GM19351 (cell line): ENCODE measurements at regions not wholly inside any gene's neighbourhood (a gene's known extent, or its start where the extent isn't known, plus 50 kb on each side); places are given as distances from the start of the nearest gene placed in this dataset.

ENCODE experiments used
- ATAC-seq: cut with Tn5 transposase; IDR thresholded peaks from one replicate; pipeline ENCODE4 v1.9.1; 2021; ENCODE audit warnings: mild to moderate bottlenecking, moderate library complexity; ENCODE audit not compliant: unreplicated experiment

DNA sequence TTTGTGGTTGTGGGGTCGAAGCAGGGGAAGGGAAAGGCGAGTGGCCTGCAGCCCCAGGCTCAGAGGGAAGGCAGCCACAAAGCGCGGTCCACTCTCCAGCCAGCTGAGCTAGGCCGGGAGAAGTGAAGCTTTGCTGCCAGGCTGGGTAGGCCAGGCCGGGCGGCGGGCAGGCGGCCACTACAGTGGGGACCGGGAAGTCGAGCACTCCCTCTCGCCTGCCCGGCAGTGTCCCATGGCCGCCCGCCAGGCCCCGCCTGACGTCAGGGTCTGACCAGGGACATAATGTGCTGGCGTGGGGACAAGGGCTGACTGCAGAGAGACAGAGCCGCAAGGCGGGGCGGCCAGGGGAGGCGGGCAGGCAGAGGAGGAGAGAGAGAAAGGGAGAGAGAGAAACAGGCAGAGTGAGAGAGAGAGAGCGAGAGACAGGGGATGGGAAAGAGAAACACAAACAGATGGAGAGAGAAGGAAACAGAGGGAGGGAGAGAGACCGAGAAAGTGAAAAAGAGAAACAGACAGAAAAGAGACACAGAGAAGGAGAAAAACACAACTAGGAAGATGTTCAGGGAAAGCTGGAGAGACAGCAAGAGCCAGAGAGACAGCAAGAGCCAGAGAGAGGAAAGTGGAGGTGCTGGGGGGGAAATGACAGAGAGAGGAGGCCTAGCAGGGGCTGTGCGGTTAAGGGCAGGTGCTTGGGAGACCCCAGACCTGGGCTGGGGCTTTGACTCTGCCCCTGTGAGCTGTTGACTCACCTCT lies 94.5 kb upstream of the PTPN1 start:
- no peak for ATAC-seq

GRCh38 chr20:50416269-50417022 lies 93.7 kb upstream of the PTPN1 start:
- no peak for ATAC-seq

GRCh38 chr20:50417023-50417329 lies 93.2 kb upstream of the PTPN1 start:
- ATAC-seq = no peak

- ATAC-seq = no peak
These were observed 92.5 kb upstream of the PTPN1 start for GRCh38 chr20:50417484-50418235.

- no peak for ATAC-seq
These were observed 91.1 kb upstream of the PTPN1 start for GRCh38 chr20:50418890-50419642.

- no peak for ATAC-seq
These were observed 89.8 kb upstream of the PTPN1 start for GRCh38 chr20:50420380-50420779.

DNA sequence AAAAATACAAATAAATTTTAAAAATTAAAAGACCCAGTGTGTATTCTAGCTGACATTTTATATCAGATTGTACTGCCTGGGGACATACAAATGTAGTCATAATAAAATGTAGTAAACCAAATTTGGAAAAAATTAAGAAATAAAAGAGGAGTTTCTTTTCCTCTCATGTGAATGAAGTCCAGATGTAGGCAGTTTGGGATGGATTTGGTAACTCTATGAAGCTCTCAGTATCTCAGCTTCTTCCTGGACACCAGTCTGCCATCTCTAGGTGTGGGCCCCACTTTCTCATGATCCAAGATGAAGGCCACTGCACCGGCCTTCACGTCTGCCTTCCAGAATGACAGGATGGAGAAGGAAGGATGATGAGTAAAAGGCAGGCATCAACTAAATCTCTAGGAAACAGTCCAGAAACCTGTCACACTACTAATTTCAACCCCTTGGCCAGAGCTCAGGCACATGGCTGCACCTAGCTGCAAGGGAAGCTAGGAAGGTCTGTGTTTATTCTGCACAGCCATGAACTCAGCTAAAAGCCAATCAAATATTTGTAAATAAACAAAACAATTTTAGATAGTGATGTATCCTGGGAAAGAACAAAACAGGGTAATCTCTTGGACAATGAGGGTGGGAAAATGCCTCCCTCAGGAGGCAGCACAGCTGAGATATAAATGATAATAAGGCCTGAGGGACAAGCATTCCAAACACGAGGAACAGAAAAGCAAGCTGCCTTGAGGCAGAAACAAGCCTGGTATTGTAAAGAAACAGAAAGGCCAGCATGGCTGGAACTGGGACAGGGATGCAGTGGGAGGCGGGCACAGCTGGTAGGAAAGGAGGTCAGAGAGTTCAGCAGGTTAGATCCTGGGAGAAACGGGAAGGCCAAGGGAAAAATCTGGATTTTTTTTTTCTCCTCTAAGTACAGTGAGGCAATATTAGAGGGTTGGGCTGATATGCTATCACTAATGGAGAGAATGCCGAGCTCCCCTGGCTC lies 88.5 kb upstream of the PTPN1 start:
- ATAC-seq = no peak

- ATAC-seq = no peak
These were observed 86.4 kb upstream of the PTPN1 start for GRCh38 chr20:50423758-50424157.

DNA sequence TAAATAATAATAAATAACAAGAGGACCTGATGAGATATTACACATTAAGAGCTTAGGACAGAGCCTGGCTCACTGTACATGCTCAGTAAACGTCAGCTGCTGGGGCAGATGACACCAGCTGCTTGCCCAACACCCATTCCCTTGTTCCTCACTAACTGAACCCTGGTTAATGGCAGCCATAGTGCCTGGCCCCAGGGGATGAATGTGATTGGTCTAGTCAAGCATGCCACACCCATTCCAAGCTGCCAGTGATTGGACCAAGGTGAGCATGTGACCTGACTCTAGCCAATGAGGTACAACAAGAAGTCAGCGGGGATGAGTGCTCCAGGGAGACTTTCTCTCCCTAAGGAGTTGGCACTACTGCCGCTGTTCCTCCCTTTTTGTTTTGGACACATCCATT lies 85.1 kb upstream of the PTPN1 start:
- ATAC-seq = no peak

- ATAC-seq = no peak
These were observed 83.1 kb upstream of the PTPN1 start for GRCh38 chr20:50426866-50427718.

DNA sequence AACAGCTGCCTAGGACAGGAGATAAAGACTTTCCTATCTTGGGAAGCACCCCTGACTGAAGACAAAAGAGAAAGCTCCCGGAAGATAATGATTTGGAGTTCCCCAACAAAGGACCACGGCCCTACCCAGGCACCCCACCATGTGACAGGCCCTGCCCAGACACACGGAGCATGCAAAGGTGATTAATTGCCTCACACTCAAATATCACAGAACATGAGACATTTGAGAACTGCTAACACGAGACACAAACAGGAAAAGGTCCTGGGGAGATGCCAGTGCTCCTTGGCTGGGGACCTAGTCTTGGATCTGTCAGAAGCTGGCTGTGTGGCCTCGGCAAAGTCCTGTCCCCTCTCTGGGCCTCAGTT lies 82.5 kb upstream of the PTPN1 start:
- no peak for ATAC-seq

- ATAC-seq = no peak
These were observed 81.9 kb upstream of the PTPN1 start for GRCh38 chr20:50428097-50428828.

- no peak for ATAC-seq
These were observed 80.8 kb upstream of the PTPN1 start for GRCh38 chr20:50429412-50429811.

DNA sequence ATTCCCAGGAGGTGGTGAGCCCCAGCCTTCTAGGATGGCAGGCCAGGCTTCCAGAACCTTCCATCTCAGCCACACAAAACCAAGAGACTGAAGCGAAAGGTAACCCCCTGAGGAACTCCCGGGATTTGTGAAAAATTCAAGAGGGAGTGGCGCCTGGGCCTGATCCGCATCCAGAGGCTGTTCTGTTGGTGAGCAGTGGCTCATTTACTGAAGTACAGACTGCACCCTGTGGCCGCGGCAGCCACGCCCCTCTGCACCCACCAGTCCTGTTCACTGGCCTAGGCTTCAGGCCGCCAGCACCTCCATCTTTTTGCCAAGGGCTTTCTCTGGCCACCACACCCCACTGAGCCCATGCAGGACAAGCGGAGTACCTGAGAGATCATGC lies 79.1 kb upstream of the PTPN1 start:
- ATAC-seq = no peak

DNA sequence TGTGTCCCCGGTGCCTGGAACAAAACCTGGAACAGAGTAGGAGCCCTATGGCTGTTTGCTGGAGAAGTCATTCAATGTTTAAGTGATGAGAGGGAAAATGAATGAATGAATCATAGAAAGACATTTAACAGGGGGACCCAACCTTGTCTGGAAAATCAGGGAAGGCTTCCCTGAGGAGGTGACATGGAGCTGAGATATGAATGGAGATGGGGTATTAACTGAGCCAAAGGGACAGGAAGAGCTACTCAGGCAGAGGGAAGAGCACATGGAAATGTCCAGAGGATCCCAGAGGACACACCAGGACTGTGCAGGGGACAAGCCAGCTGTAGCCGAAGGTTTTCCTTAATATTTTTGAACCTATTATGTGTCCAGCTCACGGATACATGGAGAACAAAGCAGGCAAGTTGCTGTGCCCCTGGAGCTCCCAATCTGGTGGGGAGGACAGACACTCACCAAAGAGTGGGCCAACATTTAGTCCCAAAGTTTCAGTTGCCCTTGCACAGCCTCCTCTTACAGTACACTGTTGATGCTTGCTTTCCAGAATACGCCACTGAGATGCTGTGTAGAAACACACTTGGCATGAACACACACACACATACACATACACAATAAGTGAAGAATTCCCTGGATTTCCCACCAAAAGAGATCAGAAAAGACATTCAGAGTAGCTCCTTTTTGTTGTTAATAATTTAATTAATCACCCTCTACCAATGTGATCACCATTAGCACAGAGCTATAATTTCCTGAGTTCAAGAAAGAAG lies 77.0 kb upstream of the PTPN1 start:
- ATAC-seq = no peak

DNA sequence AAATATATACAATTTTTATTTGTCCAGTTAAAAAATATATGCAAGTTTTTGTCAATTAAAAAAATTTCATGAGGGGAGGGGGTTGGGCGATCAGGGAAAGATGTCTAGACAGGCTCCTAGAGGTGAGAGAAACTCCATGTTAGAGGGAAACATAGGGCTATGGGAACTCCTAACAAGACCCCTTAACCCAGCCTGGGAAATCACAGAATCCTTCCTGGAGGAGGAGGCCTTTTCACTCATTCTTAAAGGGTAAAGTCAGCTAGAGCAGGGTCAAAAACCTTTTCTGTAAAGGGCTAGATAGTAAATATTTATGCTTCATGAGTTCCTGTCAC lies 75.9 kb upstream of the PTPN1 start:
- ATAC-seq = no peak

- ATAC-seq = no peak
These were observed 75.4 kb upstream of the PTPN1 start for GRCh38 chr20:50434653-50435396.
